ENCODE measurements at regions not wholly inside any gene's neighbourhood (a gene's known extent, or its start where the extent isn't known, plus 50 kb on each side); places are given as distances from the start of the nearest gene placed in this dataset.

GRCh38 chr5:18740301-18740700 is 1106.0 kb downstream of the TAF11L14 start:
- H3K36me3 ChIP-seq (ENCODE audit: control insufficient read depth in 2 of 2, insufficient read depth in 1 of 2, low read length in 2 of 2), result no peaks in the 10 kb centered on the region
- no peaks in the 10 kb centered on the region for H3K9me3 ChIP-seq (ENCODE audit: control insufficient read depth, insufficient read depth, low read depth, low read length)
- no peak overlapping the region for H3K4me3 ChIP-seq (ENCODE audit: low read depth, low read length)
- H3K4me1 ChIP-seq (ENCODE audit: control insufficient read depth, insufficient read depth, low read length), result no peaks in the 10 kb centered on the region
- TF ChIP-seq ZBTB48 (tag by site-specific recombination; IDR thresholded peaks at IDR 0.05) (no peak), ZNF292 (tag by site-specific recombination; IDR thresholded peaks at IDR 0.05; ENCODE audit: borderline replicate concordance, low read depth) (no peak)
- ChIA-PET POLR2A (no interaction called here), CTCF (interaction anchor here (1.3 kb wide), 1 partner anchor 19 kb away, joined by 4 read pairs; no protein-coding TSS in a partner anchor)
- H3K27ac ChIP-seq (ENCODE audit: extremely low read depth, low read depth, low read length), result no peak overlapping the region

- H3K36me3 ChIP-seq (ENCODE audit: control insufficient read depth in 2 of 2, insufficient read depth in 1 of 2, low read length in 2 of 2), result no peaks in the 10 kb centered on the region
- no peak overlapping the region for H3K4me3 ChIP-seq (ENCODE audit: low read depth, low read length)
- H3K9me3 ChIP-seq (ENCODE audit: control insufficient read depth, insufficient read depth, low read depth, low read length), result no peaks in the 10 kb centered on the region
- ChIA-PET CTCF (no interaction called here), POLR2A (no interaction called here)
- H3K4me1 ChIP-seq (ENCODE audit: control insufficient read depth, insufficient read depth, low read length), result no peaks in the 10 kb centered on the region
- TF ChIP-seq ZSCAN30 (tag by site-specific recombination; IDR thresholded peaks at IDR 0.05) (no peak), ZNF280D (tag by site-specific recombination; IDR thresholded peaks at IDR 0.05) (no peak), ZNF530 (tag by site-specific recombination; IDR thresholded peaks at IDR 0.05; ENCODE audit: low read depth) (no peak), SP3 (tag by site-specific recombination; IDR thresholded peaks at IDR 0.05) (no peak), ZBTB10 (tag by site-specific recombination; IDR thresholded peaks at IDR 0.05) (no peak), ZNF626 (tag by site-specific recombination; IDR thresholded peaks at IDR 0.05) (no peak), ZNF266 (tag by site-specific recombination; IDR thresholded peaks at IDR 0.05; ENCODE audit: low read depth) (no peak), ZNF76 (tag by site-specific recombination; IDR thresholded peaks at IDR 0.05; ENCODE audit: borderline replicate concordance, low read depth) (no peak), ZNF580 (tag by site-specific recombination; IDR thresholded peaks at IDR 0.05) (no peak), FEZF1 (tag by site-specific recombination; IDR thresholded peaks at IDR 0.05) (no peak), PRDM10 (tag by site-specific recombination; IDR thresholded peaks at IDR 0.05) (no peak), ZNF148 (tag by site-specific recombination; IDR thresholded peaks at IDR 0.05; ENCODE audit: borderline replicate concordance) (no peak), ZNF544 (tag by site-specific recombination; IDR thresholded peaks at IDR 0.05) (no peak)
- no peak overlapping the region for H3K27ac ChIP-seq (ENCODE audit: extremely low read depth, low read depth, low read length)
Measured at GRCh38 chr5:18742830-18743229, 1108.6 kb downstream of the TAF11L14 start.

Measured in HEK293 (cell line).